GF-D8 (cell line): ENCODE measurements at regions not wholly inside any gene's neighbourhood (a gene's known extent, or its start where the extent isn't known, plus 50 kb on each side); places are given as distances from the start of the nearest gene placed in this dataset.
"Not testable (repeated sequence)": the region's sequence is repeated elsewhere in the genome, so short reads cannot be mapped to it uniquely, and the experiment has no call there.

ENCODE experiments used
- DNase-seq: peaks from one replicate; lab custom pipeline; 2025; lab: John Stamatoyannopoulos, UW

DNA sequence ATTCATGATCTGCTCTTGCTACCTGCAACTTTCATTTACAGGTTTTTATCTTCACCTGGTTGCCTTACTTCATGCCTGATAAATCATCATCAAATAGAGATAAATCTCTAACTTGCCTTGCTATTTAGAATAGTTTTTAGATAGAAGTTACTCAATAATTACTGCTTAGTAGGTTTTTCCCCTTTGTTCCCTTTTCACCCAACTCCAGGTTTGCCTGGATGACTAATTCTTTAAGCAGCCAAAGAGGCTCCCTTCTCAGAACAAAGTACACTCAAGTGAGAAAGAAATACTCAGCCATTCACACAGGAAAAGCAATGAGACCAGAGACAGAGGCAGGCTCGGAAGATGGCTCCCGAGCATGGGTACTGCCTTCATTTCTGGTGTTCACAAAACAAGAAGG is 268.1 kb upstream of the CRBN start:
- DNase-seq, result no peak

DNA sequence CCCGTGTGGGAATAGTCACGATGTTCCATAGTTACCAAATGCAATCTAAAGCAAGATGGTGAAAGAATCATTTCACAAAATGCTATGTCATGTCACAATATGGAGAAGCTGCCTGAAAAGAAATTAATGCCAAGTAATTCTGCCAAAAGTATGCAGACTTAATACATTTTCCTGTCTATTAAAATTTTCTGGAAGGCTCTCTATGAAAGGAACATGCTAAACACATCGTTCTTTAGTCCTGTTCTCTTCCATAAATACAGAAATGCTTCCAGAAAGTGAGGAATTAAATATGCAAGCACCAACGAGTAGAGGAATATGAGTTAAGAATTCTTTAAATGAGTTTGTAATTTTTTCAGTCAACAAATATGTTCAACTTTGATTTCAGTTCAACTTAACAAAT is 266.8 kb upstream of the CRBN start:
- no peak for DNase-seq

DNA sequence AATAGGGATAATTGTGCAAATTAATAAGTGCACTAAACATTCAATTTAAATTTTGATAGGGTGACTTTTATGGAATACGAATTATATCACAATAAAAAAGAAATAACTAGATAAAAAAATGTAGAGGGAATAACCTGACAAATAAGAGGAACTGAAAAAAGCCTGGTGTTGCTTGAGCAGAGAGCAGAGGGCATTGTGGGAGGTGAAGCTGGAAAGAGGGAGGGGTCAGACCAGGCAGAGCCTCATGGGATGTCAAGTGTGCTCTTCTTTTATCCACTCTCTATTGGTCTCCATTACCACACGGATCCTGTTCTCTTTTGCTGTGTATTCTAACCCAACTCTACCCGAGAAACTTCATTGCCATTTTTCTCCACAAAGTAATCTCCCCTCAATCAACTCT is 264.0 kb upstream of the CRBN start:
- DNase-seq, result no peak

DNA sequence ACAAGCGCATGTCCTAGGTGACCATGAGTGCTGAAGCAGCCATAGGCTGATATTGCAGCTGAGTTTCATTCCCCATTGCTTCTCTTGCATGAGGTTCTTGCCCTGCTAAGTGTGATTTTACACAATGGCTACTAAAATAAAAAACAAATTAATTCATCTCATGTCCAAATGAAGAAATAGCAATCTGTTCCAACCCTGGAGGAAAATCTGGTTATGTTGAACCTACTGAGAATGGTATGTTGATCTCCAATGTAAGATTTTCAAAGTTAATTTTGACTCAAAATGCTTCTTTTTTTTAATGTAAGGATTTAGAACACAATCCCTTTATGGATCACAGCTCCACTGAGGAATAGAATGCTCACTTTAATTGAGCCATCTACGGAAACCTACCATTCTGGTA is 254.2 kb upstream of the CRBN start:
- no peak for DNase-seq

DNA sequence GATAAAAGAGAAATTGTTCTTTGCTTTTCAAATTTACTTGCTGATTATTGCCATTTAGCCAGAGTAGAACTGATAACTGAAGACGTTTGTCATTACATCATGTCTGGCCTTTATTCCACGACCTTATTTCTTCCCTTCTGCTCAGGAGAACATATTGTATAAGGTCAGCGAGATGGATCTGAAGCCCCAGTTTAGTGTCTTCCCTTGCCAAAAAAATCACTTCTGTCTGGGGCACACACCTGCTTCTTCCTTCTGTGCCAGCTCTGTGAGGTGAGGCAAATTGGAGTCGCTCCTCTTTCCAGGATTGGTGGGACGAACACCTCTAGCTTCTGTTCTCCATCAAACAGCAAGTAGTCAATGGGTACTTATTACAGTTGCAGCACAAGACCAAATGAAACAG is 250.3 kb upstream of the CRBN start:
- no peak for DNase-seq

DNA sequence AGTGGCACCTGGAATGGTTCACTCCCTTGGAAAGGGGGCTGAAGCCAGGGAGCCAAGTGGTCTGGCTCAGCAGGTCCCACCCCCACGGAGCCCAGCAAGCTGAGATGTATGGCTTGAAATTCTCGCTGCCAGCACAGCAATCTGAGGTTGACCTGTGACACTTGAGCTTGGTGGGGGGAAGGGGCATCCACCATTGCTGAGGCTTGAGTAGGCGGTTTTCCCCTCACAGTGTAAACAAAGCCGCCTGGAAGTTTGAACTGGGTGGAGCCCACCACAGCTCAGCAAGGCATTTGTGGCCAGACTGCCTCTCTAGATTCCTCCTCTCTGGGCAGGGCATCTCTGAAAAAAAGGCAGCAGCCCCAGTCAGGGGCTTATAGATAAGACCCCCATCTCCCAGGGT is 228.2 kb upstream of the CRBN start:
- DNase-seq, result not testable (repeated sequence)

DNA sequence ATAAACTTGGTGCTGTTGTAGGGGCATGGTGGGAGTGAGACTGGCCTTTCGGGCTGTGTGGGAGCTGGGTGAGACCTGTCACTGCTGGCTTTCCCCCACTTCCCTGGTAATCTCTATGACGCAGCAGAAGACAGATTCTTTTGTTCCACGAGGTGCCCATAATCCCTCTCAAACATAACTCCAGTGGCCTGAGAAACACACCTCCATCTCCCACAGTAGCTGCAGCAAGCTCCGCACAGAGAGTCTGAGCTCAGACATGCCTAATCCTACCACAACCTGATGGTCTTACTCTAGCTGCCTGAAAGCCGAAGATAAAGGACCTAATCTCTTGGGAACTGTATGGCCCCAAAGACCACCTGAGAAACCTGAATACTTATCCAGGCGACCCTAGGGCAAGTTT is 225.6 kb upstream of the CRBN start:
- DNase-seq, result no peak

DNA sequence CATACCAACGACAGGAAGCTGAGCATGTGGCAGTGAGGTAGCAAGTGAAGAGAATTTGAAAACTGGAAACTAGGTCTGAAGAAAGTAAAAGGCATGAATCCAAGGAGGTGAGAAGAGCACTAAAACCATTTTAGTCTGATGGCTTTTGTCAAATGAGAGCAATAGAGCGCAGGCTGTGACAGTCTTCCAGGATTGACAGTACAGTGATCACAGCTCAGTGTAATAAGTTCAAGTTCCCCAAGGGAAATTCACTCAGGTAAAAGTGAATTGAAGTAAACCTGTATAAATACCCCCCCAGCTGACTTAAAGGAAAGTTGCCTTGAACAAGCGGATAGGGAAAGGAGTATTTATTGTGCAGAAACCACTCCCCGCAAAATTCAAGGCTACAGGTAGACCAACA is 224.2 kb upstream of the CRBN start:
- no peak for DNase-seq

DNA sequence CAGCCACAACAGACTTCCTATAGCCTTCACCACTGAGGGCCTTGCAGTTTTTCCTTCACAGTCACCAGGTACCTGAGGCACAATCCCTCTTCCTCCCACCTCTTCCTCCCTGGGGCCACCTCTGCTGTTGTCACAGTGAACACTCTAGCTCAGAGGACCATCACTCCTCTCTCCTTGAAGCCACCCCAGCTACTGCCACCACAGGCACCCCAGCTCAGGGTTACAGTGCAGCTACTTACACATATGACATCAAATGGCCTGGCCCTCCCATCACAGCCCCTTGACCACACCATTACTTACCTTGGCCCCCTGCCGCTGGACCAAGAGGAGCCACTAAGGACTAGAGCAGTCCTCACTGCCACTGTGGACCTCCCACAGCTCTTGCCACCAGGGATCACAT is 213.5 kb upstream of the CRBN start:
- DNase-seq, result no peak

DNA sequence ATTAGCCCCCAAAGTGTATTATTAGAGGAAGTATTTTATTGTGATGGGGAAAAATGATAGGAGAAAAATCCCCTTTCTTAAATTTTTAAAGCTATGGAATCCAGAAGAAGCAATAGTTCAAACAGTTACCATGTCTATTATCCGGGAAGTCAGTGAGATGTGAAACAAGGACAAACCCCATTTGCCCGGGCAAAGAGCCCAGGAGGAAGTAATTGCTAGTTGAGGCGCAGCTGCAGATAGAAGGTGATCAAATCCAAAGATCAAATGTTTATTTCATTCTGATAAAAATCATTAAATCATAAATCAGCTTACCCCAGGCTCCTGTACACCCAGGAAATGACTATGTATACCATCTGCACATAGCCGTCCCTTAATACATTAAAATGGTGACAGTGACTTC is 204.0 kb upstream of the CRBN start:
- no peak for DNase-seq

DNA sequence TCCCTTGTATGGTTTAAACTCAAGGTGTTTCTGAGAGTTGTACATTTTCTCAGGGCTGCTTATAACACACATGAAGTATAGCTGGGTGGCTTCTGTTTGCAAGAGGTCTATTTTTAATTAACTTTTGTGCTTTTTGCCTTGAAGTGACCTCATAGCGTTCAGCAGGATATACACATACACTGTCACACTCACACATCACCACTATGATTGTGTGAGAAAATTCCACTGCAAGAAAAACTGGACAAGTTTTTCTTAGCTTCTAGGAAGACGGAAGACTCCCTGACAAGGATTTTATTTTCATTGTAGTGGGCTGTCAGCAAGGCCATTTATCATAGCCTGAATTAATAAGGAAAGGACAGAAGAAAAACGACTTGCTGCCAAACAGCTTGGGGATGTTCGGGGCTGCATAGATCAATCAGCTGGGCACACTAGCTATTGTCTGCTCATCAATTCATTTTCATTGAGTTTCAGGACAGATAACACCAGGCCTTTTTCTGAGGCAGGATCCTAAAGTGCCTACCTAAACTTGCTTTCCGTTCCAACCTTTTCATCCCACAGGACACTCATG is 192.8 kb upstream of the CRBN start:
- no peak for DNase-seq

DNA sequence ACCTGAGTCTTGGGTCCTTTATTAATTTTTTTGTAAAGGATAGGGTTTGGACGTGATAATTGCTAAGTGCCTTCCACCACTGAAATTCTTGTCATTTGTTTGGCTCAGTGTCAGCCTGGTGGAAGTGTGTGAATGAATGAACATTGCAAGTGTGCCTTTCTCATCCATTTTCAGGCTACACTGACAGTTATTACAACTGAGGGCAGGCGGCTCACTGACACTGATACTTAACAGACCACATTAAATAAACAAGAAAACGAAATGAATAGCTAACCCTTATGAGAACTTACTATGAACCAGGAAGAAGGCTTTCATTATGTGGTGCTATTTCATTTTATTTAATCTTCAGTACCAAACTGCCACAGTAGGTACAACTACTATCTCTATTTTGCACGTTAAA is 188.8 kb upstream of the CRBN start:
- no peak for DNase-seq

DNA sequence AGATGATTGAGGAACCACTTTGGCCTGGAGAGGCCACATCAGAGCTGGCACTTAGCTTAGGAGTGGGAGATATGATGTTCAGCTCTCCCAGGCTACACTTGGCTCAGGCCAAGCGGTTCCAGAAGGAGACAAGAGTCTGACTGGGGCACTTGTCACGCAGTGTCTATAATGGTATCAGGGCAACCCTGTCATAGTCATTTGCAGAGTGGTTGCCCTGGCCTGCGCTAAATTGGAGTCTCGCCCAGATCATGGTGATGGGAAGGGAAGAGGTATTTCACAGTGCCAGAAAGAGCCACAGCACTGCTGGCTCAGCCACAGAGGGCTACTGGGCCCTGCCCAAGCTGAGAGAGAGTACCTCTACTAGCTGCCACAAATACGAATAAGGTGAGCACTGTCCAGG is 186.9 kb upstream of the CRBN start:
- DNase-seq, result no peak

DNA sequence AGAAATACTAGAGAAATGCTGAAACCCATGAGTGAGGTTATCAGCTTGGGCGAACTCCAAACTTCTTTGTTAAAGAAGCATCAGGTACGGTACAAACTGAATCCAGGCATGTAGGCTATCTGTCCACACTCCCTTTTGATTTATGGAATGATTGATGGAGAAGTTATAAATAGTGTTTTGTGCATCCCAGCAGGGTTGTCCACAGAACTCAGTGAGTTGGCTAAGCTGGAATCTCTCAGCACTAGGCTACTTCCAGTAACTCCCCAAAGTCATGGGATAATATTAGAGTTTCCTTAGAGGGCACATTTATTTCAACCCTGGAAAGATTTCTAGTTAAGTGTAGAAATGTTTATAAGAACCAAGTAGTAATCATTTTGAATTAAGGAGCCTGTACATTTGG is 186.2 kb upstream of the CRBN start:
- no peak for DNase-seq

DNA sequence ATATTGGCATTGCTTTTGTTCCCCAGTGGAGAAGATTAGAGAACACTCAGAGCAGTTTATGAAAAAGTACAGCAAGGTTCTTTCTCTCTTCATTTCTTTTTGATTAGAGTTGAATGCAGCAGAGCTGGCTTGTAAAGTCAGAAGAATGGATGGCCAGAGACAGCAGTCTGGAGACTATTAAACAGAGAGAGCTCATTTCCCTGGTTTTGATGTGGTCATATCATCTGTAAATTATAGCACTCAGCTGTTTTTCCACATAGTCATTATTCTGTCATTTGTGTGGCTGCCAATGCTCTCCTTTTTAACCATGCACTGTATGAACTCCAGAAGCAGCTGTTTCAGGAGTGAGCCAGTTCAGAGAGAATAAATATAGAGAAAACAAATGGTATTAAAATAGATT is 177.4 kb upstream of the CRBN start:
- no peak for DNase-seq

DNA sequence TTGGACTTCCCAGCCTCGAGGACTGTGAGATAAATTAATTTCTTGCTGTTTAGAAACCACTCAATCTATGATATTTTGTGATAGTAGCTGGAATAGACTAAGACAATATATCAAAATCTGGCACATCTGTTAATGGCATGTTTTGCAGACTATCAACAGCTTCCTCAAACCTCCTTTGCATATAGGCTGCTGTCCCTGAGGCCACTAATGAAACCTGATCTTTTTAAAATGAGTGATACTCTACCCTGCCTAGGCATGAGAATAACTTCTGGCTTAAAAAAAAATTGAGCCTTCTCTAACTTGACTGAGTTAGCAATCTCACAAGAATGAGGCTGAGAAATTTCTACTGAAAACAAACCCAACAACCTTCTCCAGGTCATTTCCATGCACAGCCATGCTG is 176.0 kb upstream of the CRBN start:
- DNase-seq, result no peak

DNA sequence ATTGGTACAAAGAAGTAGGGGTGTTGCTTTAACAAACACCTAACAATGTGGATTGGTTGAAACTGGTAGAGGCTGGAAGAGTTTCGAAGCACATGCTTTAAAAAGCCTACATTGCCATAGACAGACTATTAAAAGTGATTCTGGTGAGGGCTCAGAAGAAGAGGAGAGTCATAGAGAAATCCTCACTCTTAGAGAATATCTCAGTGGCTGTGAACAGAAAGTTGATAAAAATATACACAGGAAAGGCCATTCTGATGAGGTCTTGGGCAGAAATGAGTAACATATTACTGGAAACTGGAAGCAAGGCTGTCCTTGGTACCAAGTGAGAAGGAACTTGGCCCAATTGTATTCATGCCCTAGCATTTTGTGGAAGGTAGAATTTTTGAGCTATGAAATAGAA is 173.7 kb upstream of the CRBN start:
- DNase-seq, result no peak

DNA sequence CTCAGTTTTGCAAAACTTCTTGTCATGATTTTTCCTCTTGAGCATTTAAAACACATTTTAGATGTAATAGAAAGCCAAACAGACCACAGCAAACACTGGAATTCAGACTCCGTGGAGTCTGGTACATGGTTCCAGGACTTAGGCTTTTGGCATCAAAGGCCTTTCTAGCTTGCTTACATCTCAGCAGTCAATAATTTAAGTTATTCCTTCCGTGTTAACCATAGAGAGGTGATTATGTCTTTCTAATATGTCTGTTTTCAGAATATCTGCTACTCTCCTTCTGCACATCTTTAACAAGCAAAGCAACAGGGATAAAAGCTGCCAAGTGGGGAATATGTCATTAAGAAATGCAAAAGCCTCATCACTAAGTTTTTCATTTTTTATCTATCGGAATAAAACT is 171.7 kb upstream of the CRBN start:
- DNase-seq, result no peak

DNA sequence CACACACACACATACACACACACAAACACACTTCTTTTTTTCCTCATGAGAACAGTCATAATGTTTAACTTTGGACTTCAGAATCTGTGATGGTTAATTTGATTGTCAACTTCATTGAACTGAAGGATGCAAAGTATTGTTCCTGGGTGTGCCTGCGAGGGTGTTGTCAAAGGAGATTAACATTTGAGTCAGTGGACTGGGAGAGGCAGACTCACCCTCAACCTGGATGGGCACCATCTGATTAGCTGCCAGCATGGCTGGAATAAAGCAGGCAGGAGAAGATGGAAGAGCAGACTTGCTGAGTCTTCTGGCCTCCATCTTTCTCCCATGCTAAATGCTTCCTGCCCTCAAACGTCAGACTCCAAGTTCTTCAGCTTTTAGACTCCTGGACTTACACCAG is 167.6 kb upstream of the CRBN start:
- DNase-seq, result not testable (repeated sequence)

DNA sequence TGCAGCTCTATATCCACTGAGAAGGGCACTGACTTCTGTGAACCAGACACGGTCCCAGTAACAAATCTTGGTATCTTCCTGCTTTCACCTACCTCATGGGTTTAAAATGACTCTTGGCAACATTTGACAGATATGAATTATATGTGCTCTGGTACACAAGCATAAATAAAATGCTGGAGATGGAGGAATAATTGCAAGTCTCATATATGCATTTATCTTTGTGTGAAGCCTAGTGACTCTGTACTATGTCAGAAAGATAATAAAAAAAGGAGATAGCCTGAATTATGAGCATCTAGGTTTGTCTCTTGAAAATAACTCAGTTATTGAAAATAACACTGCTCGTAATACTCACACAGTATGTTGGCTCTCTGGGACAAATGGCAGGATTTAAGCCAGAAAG is 167.1 kb upstream of the CRBN start:
- DNase-seq, result no peak

DNA sequence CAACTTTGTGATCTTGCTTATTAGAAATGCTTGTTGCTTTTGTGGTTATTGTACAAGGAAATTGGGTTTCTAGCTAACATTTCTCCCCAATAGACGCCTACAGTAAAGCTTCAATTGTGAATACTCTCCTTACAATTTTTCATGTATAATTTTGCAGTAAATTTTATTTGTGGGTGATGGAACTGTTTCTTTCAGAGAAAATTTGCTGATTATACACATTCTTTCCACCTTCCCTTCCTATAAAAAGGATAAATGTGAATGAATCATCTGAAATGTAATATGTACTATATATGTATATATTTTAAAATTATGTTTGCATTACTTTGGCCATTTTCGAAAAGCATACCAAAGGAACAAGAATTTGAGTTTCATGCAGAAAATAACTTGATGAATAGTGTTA is 162.7 kb upstream of the CRBN start:
- no peak for DNase-seq

DNA sequence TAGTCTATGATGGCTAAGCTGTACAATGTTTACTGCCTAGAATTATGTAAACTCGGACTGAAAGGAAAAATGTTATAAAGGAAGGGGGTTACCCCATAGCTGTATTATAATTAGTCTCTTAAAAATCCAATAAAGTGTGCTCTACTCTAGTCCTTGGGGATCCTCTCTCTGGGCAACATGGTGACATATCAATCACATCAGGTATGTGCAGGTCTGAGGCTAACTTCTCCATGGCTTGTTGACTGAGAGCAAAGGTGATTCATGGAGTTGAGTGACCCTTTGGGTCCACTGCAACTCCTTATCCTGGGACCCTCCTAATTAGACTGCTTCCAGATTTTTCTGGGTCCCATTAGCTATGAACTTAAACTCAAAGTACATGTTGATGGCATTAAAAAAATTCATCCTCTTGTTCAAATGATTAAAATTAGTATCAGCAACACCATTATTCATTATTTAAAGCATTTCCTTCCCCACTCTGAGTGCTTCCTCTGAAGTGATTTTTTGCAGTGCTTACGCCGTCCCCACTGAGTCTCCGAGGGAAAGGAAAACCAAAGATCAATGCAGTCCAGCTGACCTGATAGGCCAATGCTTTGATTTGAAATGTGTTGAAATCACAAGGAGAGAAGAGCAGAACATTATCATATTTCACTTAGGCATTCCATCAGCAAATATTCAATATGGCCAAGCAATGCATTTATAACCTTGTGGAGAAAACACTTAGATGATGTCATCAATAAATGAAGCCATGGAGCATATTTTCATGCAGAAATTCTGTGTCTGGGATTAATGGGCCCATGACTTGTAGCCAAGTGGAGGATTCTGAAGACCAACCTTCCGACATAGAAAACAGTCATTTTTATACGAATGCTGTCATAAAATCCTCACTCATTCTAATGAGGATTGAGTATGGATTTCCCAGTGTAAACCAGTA is 161.7 kb upstream of the CRBN start:
- DNase-seq, result no peak

DNA sequence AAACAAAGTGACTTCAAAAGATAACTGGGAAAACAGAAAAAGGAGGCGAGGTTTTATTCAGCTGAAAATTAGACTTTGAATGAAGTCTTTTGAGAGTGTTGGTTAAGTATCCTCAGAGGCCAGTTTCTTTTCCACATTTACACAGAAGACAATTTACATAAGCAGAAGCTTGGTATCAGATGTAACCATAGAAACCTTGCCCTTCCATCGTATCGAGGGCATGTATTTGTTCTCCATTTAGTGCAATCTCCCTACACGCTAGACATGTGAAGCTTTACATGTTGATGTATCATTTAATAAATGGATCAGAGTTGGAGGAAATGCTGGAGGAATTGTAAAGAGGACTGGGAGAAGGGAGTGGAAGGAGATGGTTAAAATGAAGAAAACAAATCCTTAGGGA is 161.0 kb upstream of the CRBN start:
- DNase-seq, result no peak

DNA sequence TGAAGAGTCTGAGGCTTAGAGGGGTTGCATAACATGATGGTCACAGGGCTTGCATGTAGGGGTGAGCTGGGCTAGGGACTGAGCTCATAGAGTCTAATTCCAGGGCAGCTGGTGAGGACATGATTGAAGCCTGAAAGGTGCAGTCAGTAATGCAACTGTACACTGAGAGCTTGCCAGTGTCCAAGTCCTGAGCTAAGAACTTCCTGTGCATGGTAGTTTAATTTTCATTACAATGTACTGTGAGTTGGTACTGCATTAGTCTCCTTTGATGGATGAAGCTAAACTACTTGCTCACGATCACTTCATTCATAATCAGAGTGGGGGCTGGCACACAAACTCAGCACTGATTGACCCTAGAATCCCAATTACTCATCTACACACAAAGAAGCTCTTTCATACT is 156.4 kb upstream of the CRBN start:
- DNase-seq, result no peak
